HG02798 (cell line): ENCODE measurements at regions not wholly inside any gene's neighbourhood (a gene's known extent, or its start where the extent isn't known, plus 50 kb on each side); places are given as distances from the start of the nearest gene placed in this dataset.
"Not testable (repeated sequence)": the region's sequence is repeated elsewhere in the genome, so short reads cannot be mapped to it uniquely, and the experiment has no call there.

Experiments
- ATAC-seq: cut with Tn5 transposase; IDR thresholded peaks from one replicate; pipeline ENCODE4 v1.9.1; 2021; ENCODE audit warnings: mild to moderate bottlenecking; ENCODE audit not compliant: unreplicated experiment, poor library complexity

DNA sequence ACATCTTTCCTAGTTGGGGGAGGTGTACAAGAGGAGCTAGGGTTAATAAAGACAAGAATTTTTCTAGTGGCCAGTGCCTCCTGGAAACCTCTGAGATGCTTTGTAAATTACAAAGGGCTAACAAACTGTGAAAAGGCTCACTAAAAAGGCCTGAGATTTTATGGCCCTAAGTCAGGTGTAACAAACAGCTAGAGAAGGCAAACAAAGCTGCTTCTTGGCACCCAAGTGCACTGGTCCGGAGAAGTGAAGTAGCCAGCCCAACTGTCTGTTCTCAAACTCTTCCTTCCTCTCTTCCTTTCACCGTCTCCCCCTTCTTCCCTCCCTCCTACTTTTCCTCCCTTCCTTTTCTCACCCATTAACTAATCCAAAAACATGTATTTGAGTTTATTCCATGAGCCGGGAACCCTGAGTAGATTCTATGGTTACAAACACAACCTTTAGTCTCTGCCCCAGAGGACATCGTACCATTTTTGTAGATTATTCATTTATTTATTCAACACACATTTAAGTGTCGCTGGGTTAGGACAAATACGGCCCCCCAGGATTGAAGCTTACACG lies 143.4 kb upstream of the PCGF5 start:
- ATAC-seq = no peak

DNA sequence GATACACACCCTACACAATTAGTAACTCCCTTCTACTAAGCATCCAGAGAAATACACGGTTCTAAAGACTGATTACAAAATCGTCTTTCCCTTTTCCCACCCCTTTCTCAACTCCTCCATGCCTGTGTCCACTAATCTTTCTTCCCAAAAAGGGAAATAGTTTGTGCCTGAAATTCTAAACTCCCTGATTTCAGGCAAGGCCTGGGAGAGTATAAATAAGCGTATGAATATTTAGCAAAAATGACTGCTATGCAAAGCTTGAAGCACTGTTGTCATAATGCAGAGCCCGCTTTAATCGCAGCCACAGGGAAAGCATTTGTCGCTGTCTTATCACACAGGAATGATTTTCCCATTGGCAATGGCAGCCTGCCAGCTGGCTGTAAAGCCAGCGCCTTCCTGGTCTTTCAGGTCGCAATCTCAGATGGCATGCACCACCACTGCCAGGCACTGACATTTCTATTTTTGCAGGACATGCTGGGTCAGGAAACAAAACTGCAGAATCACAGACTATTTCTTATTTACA lies 142.9 kb upstream of the PCGF5 start:
- no peak for ATAC-seq

- ATAC-seq = no peak
Observed at GRCh38 chr10:91080776-91081175, 139.7 kb upstream of the PCGF5 start.

- ATAC-seq = no peak
Observed at GRCh38 chr10:91082447-91082846, 138.0 kb upstream of the PCGF5 start.

DNA sequence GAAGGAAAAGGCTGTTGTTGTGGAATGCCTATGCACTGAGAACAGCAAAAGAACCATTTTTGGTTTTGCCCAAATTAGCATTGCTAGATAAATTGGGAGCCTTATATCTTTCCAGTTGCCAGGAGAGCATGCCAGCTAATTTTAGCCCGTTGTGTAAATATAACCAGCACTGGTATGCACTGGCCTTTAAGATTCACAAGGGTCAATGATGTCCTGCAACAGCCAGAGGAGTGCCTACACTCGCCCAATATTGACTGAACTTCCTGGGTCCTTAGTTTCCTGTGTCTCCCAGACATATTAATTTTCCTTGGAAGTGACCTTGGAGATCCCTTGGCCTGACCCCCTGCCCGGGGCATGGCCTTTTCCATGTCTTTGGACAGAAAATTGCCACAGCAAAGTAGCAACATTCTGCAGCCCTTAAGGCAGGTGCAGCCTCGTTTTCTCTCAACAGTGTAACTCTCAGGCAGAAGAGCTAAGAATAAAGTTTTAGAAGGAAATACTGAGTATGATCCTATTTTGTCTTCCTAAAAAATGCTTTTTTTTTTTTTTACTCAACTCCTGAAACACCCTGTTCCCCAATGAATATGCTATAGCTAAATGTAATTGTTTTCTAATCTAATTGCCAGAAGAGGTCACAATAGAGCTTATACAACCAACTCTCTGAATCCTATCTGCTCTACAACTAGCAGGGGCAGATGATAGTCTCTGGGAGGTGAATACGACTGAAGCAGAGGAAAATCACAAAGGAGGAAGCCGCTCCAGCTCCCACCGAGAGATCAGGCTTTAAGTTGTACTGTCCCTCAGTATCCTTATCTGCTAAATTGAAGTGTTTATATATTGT lies 131.9 kb upstream of the PCGF5 start:
- peak; percentile 48 for ATAC-seq

GRCh38 chr10:91090761-91091529 lies 129.5 kb upstream of the PCGF5 start:
- no peak for ATAC-seq

DNA sequence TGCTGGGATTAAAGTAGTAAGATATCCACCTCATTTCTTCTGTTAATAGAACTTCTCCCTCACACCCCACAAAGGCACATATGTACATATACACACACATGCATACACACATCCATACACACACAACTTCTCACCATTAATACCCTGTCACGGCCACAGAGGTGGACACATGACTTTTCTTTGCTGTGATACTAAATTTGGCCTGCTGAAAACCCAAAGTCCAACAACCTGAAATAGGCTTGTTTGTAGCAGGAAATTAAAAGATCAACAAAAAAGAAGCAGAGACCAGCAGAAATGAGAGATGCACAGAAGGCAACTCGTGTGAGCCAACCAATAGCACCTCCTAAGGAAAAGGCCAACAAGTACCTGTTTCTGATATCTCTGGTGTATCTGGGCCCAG lies 128.7 kb upstream of the PCGF5 start:
- ATAC-seq = no peak

GRCh38 chr10:91096274-91096673 lies 124.2 kb upstream of the PCGF5 start:
- ATAC-seq = no peak

GRCh38 chr10:91097313-91097712 lies 123.2 kb upstream of the PCGF5 start:
- no peak for ATAC-seq

- ATAC-seq = not testable (repeated sequence)
Observed at GRCh38 chr10:91098021-91098420, 122.4 kb upstream of the PCGF5 start.

GRCh38 chr10:91103384-91104192 lies 116.9 kb upstream of the PCGF5 start:
- peak; percentile 66 for ATAC-seq

DNA sequence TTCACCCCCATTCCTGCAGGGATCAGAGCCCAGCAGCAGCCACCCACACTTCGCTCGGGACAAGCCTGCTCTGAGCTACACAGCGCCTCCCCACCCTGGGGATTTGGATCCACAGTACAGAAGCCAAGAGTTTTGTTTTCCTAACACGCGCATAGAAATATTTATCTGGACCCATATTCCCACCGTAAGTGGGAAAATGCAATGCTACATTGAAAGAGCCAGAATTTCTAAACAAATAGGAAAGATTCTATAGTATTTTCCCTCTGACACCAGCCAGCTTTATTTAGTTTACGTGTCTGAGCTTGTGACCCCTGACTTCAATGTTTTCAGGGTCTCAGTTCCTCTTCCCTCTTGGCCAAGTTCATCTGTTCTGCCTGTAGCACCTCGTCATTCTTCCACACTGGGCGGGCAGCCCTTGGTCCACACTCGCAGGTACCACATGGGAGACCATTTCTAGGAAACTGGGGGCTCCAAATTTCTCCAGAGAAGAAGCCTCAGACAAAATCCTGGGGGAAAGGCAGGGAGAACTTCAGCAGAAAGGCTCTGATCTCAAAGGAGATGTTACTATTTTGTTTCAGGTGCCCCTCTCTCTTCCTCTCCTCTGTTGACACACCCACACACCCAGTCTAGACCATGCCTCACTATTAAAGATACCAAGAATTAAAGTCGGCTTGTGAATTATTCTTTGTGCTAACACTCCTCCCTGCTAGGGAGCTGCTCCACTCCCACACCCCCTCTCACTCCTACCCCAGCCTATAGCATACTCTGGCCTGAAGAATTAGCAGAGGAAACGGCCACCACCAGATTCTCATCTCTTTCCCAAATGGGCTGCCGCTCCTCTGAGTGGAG lies 116.0 kb upstream of the PCGF5 start:
- ATAC-seq = peak; percentile 48

DNA sequence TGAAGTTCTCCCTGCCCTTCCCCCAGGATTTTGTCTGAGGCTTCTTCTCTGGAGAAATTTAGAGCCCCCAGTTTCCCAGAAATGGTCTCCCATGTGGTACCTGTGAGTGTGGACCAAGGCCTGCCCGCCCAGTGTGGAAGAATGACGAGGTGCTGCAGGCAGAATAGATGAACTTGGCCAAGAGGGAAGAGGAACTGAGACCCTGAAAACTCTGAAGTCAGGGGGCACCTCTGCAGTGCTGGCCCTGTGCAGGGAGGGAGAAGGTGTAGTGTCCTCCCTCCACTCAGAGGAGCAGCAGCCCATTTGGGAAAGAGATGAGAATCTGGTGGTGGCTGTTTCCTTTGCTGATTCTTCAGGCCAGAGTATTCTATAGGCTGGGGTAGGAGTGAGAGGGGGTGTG lies 115.2 kb upstream of the PCGF5 start:
- peak; percentile 23 for ATAC-seq

GRCh38 chr10:91108820-91109219 lies 111.6 kb upstream of the PCGF5 start:
- no peak for ATAC-seq

GRCh38 chr10:91111060-91111459 lies 109.4 kb upstream of the PCGF5 start:
- no peak for ATAC-seq

GRCh38 chr10:91115618-91116390 lies 104.7 kb upstream of the PCGF5 start:
- ATAC-seq = no peak

- ATAC-seq = no peak
Observed at GRCh38 chr10:91117505-91117904, 103.0 kb upstream of the PCGF5 start.

GRCh38 chr10:91120348-91120747 lies 100.1 kb upstream of the PCGF5 start:
- ATAC-seq = no peak

GRCh38 chr10:91123261-91123660 lies 97.2 kb upstream of the PCGF5 start:
- no peak for ATAC-seq
